ENCODE measurements at regions not wholly inside any gene's neighbourhood (a gene's known extent, or its start where the extent isn't known, plus 50 kb on each side); places are given as distances from the start of the nearest gene placed in this dataset.

GRCh38 chr5:27652505-27652904 lies 614.1 kb upstream of the CDH9 start:
- DNase-seq = no peak

DNA sequence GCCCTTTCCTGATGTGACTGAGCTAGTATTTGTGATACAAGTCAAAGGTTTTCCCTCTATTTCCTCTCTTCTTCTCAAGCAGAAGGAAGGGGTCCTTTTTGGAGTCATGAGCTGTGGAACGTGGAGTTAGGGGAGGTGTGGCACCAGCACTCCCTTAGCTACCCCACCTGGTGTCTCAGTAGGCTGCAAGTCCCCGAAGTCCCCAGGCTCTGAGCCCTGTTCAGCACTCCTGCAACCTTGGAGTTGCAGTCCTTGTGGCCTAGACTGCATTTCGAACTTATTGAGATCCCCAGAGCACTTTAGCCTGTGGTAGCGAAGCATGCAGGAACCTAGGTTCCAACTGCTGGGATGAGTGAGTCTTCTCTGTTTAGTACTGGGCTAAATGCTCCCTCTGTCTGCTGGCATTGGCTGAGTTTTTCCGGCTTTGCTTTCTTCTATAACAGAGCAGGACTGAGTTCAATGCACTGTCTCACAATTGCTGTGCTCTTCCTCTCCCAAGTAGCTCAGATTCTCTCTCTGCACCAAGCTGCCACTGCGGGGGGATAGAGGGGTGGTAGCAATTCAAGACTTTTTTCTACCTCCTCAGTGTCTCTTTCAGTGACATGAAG lies 600.7 kb upstream of the CDH9 start:
- no peak for DNase-seq

- no peak for DNase-seq
Observed at GRCh38 chr5:27619982-27620381, 581.6 kb upstream of the CDH9 start.

DNA sequence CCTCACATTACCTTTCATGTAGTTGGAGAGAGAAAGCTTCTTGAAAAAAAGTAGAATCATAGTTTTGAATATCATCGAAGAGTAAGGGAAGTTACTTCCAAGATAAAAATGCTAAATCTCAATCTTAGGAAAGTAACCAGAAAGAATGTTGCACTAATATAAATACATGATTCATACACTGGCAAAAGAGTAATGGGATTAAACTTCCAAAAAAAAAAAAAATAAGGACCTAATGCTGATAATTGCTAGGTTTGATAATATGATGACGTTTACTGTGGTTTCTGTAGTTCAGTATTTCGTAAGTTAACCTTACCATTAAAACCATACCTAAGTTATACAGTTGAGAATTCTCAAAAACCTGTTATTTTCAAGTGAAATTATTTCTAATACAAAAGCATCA lies 573.8 kb upstream of the CDH9 start:
- DNase-seq = no peak

- no peak for DNase-seq
Observed at GRCh38 chr5:27608992-27609391, 570.6 kb upstream of the CDH9 start.

DNA sequence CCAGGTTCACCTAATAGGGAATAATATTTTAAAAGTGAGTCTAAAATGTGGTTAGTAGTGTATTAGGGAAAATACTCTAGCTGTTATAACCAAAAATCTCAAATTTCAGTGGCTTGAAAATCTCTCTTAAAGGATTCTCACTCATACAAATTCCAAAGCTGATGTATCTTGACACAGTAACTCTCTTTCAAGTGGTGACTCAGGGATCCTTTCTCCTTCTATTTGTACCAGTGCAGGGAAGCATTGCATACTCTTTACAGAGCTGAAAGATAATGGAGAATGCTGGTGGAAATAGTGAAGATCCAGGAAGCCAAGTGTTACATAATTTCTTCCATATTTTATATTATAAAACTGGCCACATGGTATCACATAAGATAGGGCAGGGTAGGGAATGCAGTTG lies 560.2 kb upstream of the CDH9 start:
- DNase-seq = no peak

DNA sequence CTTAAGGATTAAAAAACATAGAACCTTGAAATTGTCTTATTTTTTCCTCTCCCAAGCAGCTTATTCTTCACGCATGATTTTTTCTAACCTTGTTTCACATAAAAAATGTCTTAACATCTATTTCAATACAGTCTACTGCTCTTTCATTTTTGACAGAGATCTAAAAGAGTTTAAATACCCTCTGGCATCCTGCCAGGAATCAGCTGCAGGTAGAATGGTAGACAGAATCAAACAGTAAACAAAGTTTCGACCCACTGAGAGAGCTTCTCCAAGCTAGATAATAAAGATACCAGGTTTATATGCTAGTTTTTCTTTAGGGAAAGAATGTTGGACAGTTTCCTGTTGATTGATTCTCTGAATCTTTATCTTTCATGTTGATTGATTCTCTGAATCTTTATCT lies 555.8 kb upstream of the CDH9 start:
- no peak for DNase-seq

DNA sequence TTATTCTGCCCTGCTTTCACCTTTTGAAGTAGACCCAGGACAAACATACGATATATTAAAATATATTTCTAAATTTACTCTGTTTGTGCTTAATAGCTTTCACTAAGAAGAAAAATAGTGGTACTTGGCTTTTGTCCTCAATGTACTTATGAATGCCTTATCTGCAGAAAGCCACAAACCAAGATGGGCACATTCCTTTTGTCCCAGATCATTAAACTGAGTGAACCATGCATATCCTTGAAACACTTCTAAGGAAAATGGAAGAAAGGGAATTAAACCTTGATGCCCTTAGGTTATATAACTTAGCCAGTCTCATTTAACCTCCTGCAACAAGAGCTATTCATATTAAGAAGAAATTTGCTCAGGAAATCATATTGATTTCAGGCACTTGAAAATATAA lies 553.8 kb upstream of the CDH9 start:
- DNase-seq = no peak

DNA sequence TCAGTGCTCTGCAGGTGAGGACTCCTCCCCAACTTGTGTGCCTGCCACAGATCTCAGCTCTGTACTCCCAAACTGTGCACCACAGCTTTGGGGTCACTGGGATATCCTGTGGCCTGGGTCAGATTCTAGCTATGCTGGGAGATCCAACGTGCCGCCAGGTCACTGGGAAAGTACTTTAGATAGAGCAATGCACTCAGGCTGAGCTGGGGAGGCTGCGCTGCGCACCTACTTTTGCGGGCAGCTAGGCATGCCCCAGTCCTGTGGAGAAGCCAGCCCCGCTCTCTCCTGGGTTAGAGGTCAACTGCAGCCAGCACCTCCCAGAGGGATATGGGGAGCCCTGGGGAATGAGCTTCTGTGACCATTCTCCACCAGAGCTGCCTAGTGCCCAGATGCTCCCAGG lies 552.1 kb upstream of the CDH9 start:
- DNase-seq = no peak

DNA sequence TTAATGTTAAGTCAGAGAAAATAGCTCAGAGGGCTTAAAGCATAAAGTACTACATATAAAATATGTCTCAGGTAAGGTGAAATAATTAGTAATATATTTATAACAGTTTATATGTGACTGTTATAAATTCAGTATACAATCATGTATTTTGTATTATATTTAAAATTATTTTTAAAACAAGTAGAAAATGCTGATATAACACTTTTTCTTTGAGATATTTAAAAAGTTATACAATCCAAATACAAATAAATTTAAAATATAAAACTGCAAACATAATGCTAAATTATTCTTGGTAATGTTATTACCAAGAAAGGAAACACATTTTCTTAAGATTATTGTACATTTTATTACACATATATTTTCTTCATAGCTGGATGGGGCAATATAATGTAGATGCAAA lies 539.9 kb upstream of the CDH9 start:
- DNase-seq = no peak

- DNase-seq = no peak
Observed at GRCh38 chr5:27571681-27572080, 533.3 kb upstream of the CDH9 start.

DNA sequence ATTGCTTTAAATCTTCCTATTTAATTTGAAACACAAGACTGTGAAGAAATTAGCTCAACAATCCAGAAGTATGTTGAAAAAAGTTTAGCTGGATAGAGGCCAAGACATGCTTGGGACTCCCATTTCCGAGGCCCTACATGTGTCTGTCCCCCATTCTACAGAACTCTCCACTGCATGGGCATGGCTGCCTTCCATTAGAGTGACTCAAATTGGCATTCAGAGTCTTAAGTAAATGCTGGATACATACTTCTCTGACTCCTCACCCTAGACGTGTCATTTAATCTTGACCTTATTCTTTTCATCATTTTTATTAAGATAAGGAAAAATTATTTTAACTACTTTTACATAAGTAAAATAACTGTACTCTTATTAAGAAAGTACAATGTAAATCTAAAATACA lies 530.4 kb upstream of the CDH9 start:
- DNase-seq = no peak

DNA sequence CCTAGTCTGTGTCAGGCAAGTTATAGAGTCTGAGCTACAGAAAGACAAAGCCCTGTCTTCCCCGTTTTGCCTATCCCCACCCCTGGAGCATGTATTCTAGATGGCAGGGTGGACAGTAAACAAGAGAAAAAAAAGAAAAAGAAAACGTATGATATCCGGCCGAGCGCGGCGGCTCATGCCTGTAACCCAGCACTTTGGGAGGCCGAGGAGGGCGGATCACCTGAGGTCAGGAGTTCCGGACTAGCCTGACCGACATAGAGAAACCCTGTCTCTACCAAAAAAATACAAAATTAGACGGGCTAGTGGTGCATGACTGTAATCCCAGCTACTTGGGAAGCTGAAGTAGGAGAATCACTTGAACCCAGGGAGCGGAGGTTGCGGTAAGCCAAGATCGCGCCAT lies 523.0 kb upstream of the CDH9 start:
- no peak for DNase-seq

DNA sequence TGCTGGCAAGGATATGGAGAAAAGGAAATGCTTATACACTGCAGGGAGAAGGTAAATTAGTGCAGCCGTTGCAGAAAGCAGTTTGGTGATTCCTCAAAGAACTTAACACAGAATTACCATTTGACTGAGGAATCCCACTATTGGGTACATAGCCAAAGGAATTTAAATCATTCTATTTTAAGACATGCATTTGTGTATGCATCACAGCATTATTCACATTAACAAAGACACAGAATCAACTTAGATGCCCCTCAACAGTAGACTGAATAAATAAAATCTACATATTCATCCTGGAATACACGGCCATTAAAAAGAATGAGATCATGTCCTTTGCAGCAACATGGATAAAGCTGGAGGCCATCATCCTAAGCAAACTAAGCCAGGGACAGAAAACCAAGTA lies 510.1 kb upstream of the CDH9 start:
- no peak for DNase-seq

DNA sequence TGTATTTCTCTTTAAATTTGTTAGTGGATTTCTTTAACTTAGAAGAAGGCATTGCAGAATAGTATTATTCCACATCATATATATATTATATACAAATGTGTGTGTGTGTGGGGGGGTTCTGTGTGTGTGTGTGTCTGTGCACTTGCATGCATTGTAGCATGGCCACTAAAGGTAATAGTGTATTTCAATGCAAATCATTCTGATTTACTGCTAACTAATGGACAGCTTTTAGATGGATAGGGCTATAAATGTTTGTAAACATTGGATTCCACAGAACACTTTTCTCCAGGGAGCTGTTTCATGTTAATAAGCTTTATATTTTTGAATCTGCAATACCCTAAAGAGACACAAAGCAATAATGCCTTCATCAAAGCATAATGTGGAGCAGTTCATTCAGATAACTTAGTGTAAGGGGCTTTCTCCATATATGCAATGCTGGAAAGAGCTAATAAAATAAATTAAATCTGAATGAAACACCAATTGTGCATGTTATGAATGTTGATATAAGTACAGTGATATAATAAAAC lies 496.7 kb upstream of the CDH9 start:
- DNase-seq = no peak

GRCh38 chr5:27532305-27532704 lies 493.9 kb upstream of the CDH9 start:
- DNase-seq = no peak

GRCh38 chr5:27524515-27524914 lies 486.1 kb upstream of the CDH9 start:
- DNase-seq = no peak

GRCh38 chr5:27523629-27524028 lies 485.2 kb upstream of the CDH9 start:
- DNase-seq = no peak

GRCh38 chr5:27516437-27516836 lies 478.1 kb upstream of the CDH9 start:
- peak; percentile 1 for DNase-seq

GRCh38 chr5:27511061-27511460 lies 472.7 kb upstream of the CDH9 start:
- no peak for DNase-seq

DNA sequence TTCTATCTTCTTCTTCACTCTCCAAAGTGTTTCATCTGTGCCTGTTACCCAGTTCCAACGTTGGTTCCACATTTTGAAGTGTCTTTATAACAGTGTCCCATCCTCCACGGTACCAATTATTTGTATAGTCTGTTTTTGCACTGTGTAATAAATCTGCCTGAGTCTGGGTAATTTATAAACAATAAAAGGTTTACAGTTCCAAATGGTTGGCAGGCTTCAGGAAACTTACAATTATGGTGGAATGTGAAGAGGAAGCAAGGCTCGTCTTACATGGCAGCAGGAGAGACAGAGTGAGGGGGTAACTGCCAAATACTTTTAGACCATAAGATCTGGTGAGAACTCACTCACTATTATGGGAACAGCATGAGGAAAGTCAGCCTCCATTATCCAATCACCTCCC lies 465.4 kb upstream of the CDH9 start:
- DNase-seq = no peak

- DNase-seq = no peak
Observed at GRCh38 chr5:27502236-27502635, 463.9 kb upstream of the CDH9 start.

DNA sequence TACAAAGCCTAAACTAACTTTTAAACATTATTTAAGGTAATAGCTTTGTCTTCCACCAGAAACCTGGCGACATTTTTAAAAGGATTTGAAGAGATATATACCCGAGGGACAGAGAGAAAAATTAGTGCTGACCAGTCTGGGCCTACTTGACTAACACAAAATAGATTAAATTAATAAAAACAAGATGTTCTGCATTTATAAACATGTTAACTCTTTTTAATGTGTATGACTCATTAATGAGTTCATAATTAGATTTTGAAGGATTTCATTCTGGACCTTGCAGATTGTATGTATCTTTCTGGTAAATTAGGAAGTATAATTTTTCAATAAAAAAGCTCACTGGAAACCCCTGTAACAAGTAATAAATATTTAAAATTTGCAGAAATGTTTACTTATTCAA lies 459.1 kb upstream of the CDH9 start:
- no peak for DNase-seq

DNA sequence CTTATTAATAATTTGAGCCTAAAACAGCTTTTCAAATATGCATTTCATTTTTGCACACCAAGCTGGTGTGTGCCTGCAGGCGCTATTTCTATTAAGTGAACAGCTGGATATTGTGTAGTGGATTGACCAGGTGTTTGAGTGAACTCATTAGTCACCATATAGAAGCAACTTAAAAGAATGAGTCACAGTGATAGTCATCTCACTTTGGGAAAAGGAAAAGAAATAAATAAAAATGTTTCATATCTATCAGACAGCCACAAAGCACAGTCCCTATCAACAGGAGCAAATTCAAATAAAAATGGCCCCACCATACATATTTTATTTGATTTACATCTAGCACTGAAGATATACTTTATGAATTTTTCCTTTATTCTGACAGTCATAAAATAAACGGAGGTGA lies 456.5 kb upstream of the CDH9 start:
- DNase-seq = no peak

GRCh38 chr5:27491746-27492439 lies 453.5 kb upstream of the CDH9 start:
- no peak for DNase-seq

All from NK-92 treated with Interleukin-12 subunit alpha and Interleukin-12 subunit beta, amount 100 ng/mL, for 24 hours (cell line).